Keratinocyte (primary cell): ENCODE measurements at regions not wholly inside any gene's neighbourhood (a gene's known extent, or its start where the extent isn't known, plus 50 kb on each side); places are given as distances from the start of the nearest gene placed in this dataset.

Source experiments
- DNase-seq: peaks from one replicate; pipeline ENCODE4 v3.0.0-alpha.2; 2011; ENCODE audit warnings: low read depth, missing footprints, low spot score
- FAIRE-seq: peaks from 2 replicates; lab custom pipeline; 2011; peaks lifted over from hg19 to GRCh38; lab: Jason Lieb, UNC
- H2AFZ ChIP-seq: 2 replicates; pipeline ENCODE4 v1.6.0; 2012; ENCODE audit warnings: low read length, control low read depth, inconsistent platforms; ENCODE audit not compliant: control insufficient read depth
- H3K27ac ChIP-seq: 2 replicates; pipeline ENCODE4 v1.5.1; 2011; ENCODE audit warnings: low read length; ENCODE audit not compliant: control insufficient read depth, insufficient read depth
- H3K27me3 ChIP-seq: 3 replicates; pipeline ENCODE4 v1.6.0; 2011; ENCODE audit warnings: low read length; ENCODE audit not compliant: control insufficient read depth, insufficient read depth; ENCODE audit errors: extremely low read depth
- H3K36me3 ChIP-seq, 2 experiments: 2 replicates in 1 of 2; 3 replicates in 1 of 2; pipeline ENCODE4 v1.5.1; 2011; ENCODE audit warnings: low read length in 2 of 2, mild to moderate bottlenecking in 1 of 2; ENCODE audit not compliant: control insufficient read depth in 2 of 2, insufficient read depth in 2 of 2; ENCODE audit errors: extremely low read depth in 1 of 2
- H3K4me1 ChIP-seq: 3 replicates; pipeline ENCODE4 v1.5.1; 2011; ENCODE audit warnings: low read length; ENCODE audit not compliant: control insufficient read depth, insufficient read depth; ENCODE audit errors: extremely low read depth
- H3K4me2 ChIP-seq: 3 replicates; pipeline ENCODE4 v1.6.0; 2011; ENCODE audit warnings: low read depth, low read length; ENCODE audit not compliant: control insufficient read depth, insufficient read depth; ENCODE audit errors: extremely low read depth
- H3K4me3 ChIP-seq, 3 experiments: fragments of 200-600 bp in 1 of 3; sonication (generic) in 1 of 3; 2 replicates in 2 of 3; 3 replicates in 1 of 3; pipeline ENCODE4 v1.5.1; 2011 to 2016; ENCODE audit warnings: low read length in 3 of 3, mild to moderate bottlenecking in 3 of 3, control low read depth in 2 of 3, inconsistent platforms in 1 of 3, low read depth in 1 of 3, mixed read lengths in 1 of 3, mixed run types in 1 of 3, moderate library complexity in 1 of 3; ENCODE audit not compliant: control insufficient read depth in 2 of 3, insufficient read depth in 2 of 3; ENCODE audit errors: extremely low read depth in 1 of 3
- H3K79me2 ChIP-seq: 2 replicates; pipeline ENCODE4 v1.6.0; 2012; ENCODE audit warnings: low read length; ENCODE audit not compliant: control insufficient read depth, insufficient read depth
- H3K9ac ChIP-seq: 3 replicates; pipeline ENCODE4 v1.6.0; 2011; ENCODE audit warnings: low read length; ENCODE audit not compliant: control insufficient read depth, insufficient read depth; ENCODE audit errors: extremely low read depth
- H3K9me1 ChIP-seq: 3 replicates; pipeline ENCODE4 v1.6.0; 2011; ENCODE audit warnings: low read length; ENCODE audit not compliant: control insufficient read depth, insufficient read depth; ENCODE audit errors: extremely low read depth
- H3K9me3 ChIP-seq: 2 replicates; pipeline ENCODE4 v1.5.1; 2012; ENCODE audit warnings: low read depth, low read length; ENCODE audit not compliant: control insufficient read depth
- H4K20me1 ChIP-seq: 3 replicates; pipeline ENCODE4 v1.6.0; 2011; ENCODE audit warnings: low read length; ENCODE audit not compliant: control insufficient read depth, insufficient read depth; ENCODE audit errors: extremely low read depth
- EZH2 ChIP-seq: IDR thresholded peaks from one replicate; pipeline ENCODE4 v1.6.1; 2012; ENCODE audit warnings: inconsistent platforms, mild to moderate bottlenecking, low read length, moderate library complexity
- dilution Hi-C: fragments of 300-500 bp; cut with MboI; formaldehyde crosslinking; loops from one replicate; pipeline ENCODE4 v1.7.0; 2020; ENCODE audit warnings: low sequenced_read_pairs; ENCODE audit not compliant: extremely low pct_ligation_motif_present
- TF ChIP-seq, protein P1 (sequence below), 3 experiments: IDR thresholded peaks in 1 of 3; conservative IDR thresholded peaks in 1 of 3; optimal IDR thresholded peaks in 1 of 3; 2 replicates in 2 of 3; 3 replicates in 1 of 3; pipeline versions ENCODE3 to v1.5.1; 2011; ENCODE audit warnings: low read length in 3 of 3, mild to moderate bottlenecking in 3 of 3, moderate library complexity in 2 of 3, control low read depth in 1 of 3, inconsistent platforms in 1 of 3; ENCODE audit not compliant: insufficient read depth in 2 of 3; ENCODE audit errors: extremely low read depth in 1 of 3

DNA sequence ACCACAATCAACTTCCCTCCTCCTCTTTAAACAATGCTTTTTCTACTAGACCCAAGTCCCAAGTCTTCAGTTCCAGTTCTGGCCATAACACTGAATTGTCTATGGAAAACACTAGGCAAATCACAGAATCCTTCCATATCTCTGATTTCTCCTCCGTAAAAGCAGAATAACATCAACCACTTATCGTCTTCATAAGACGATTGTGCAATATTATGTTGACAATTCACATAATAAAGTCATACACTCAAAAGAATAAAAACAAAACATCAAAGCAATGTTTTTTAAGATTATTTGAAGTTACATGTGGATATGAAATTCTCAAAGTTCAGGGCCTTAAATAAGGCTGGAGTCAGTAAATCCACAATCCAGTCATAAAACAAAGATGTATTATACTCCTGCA is 84.4 kb downstream of the MTERF1 start:
- Histone ChIP-seq H3K4me2 (no peak overlapping the region), H3K9me1 (no peaks in the 10 kb centered on the region), H3K79me2 (no peaks in the 10 kb centered on the region), H3K4me1 (no peaks in the 10 kb centered on the region), H3K36me3 (no peaks in the 10 kb centered on the region), H2AFZ (no peak overlapping the region), H3K27ac (no peak overlapping the region), H4K20me1 (no peaks in the 10 kb centered on the region), H3K4me3 (no peak overlapping the region), H3K9me3 (no peaks in the 10 kb centered on the region), H3K9ac (no peak overlapping the region), H3K27me3 (no peaks in the 10 kb centered on the region)
- TF ChIP-seq, protein P1, sequence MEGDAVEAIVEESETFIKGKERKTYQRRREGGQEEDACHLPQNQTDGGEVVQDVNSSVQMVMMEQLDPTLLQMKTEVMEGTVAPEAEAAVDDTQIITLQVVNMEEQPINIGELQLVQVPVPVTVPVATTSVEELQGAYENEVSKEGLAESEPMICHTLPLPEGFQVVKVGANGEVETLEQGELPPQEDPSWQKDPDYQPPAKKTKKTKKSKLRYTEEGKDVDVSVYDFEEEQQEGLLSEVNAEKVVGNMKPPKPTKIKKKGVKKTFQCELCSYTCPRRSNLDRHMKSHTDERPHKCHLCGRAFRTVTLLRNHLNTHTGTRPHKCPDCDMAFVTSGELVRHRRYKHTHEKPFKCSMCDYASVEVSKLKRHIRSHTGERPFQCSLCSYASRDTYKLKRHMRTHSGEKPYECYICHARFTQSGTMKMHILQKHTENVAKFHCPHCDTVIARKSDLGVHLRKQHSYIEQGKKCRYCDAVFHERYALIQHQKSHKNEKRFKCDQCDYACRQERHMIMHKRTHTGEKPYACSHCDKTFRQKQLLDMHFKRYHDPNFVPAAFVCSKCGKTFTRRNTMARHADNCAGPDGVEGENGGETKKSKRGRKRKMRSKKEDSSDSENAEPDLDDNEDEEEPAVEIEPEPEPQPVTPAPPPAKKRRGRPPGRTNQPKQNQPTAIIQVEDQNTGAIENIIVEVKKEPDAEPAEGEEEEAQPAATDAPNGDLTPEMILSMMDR (optimal IDR thresholded peaks at IDR 0.05 in 1 of 3, IDR thresholded peaks at IDR 0.05 in 1 of 3, conservative IDR thresholded peaks at IDR 0.05 in 1 of 3; ENCODE audit: extremely low read depth in 1 of 3, insufficient read depth in 2 of 3, low read length in 3 of 3) = no peak
- no peak for TF ChIP-seq EZH2
- no peak for FAIRE-seq
- DNase-seq = no peak
- dilution Hi-C loops = no loop called here

DNA sequence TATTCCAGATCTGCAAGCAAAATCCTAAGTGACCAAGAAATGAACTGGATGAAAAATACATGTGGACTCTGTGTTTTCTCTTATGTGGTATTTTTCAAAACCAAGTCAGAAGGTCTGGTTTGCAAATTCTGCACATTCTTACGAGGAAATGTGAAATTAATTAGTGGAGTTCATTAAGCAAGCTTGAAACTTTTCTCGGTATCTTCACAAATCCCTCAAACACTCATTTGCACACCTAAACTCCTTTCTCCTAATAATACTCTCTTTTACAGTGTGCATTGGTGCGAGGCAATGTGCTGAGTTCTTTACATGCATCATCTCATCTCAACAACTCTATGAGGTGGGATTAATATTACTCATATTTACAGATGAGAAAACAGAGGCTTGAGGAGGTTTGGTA is 82.1 kb downstream of the MTERF1 start:
- Histone ChIP-seq H2AFZ (no peak overlapping the region), H3K9me1 (no peaks in the 10 kb centered on the region), H3K4me3 (no peak overlapping the region), H3K9ac (no peak overlapping the region), H3K9me3 (no peaks in the 10 kb centered on the region), H3K4me2 (no peak overlapping the region), H3K27ac (no peak overlapping the region), H3K36me3 (no peaks in the 10 kb centered on the region), H3K27me3 (no peaks in the 10 kb centered on the region), H3K4me1 (no peaks in the 10 kb centered on the region), H3K79me2 (no peaks in the 10 kb centered on the region), H4K20me1 (no peaks in the 10 kb centered on the region)
- TF ChIP-seq, protein P1 (optimal IDR thresholded peaks at IDR 0.05 in 1 of 3, IDR thresholded peaks at IDR 0.05 in 1 of 3, conservative IDR thresholded peaks at IDR 0.05 in 1 of 3; ENCODE audit: extremely low read depth in 1 of 3, insufficient read depth in 2 of 3, low read length in 3 of 3) = no peak
- TF ChIP-seq EZH2 = no peak
- dilution Hi-C loops = no loop called here
- FAIRE-seq (no peak), DNase-seq (no peak)
